ENCODE measurements at regions not wholly inside any gene's neighbourhood (a gene's known extent, or its start where the extent isn't known, plus 50 kb on each side); places are given as distances from the start of the nearest gene placed in this dataset.

- H3K9me2 ChIP-seq (replicated peaks; ENCODE audit: insufficient read depth, low read length): no peaks in the 10 kb centered on the region
- TF ChIP-seq CTCF (IDR thresholded peaks at IDR 0.05; ENCODE audit: insufficient read depth, low read length, poor library complexity, severe bottlenecking) (no peak), EZH2phosphoT487 (conservative IDR thresholded peaks at IDR 0.05; ENCODE audit: low read length) (no peak)
- H3F3A ChIP-seq (ENCODE audit: insufficient read depth): no peaks in the 10 kb centered on the region
- no peaks in the 10 kb centered on the region for H3K9me3 ChIP-seq (ENCODE audit: insufficient read depth, low read length)
- no peaks in the 10 kb centered on the region for H3K27me3 ChIP-seq (ENCODE audit: low read length)
- H4K20me1 ChIP-seq (ENCODE audit: low read depth, low read length): no peaks in the 10 kb centered on the region
- H3K4me3 ChIP-seq (ENCODE audit: insufficient read depth, low read length, poor library complexity, severe bottlenecking): no peak overlapping the region
- no peak overlapping the region for H3K9ac ChIP-seq (ENCODE audit: low read length)
- no peak overlapping the region for H3K4me2 ChIP-seq (ENCODE audit: low read depth, low read length, poor library complexity, severe bottlenecking)
- no peaks in the 10 kb centered on the region for H3K36me3 ChIP-seq (ENCODE audit: low read length)
- H2AFZ ChIP-seq (ENCODE audit: low read depth, low read length, severe bottlenecking): no peak overlapping the region
- no peaks in the 10 kb centered on the region for H3K79me2 ChIP-seq (ENCODE audit: insufficient read depth, low read length)
- H3K27ac ChIP-seq (ENCODE audit: low read depth, low read length): no peak overlapping the region
Observed at GRCh38 chr1:239322369-239322768, 64.0 kb upstream of the CHRM3 start.

- H3K27me3 ChIP-seq (ENCODE audit: low read length): no peaks in the 10 kb centered on the region
- H3K36me3 ChIP-seq (ENCODE audit: low read length): no peaks in the 10 kb centered on the region
- no peak overlapping the region for H3K27ac ChIP-seq (ENCODE audit: low read depth, low read length)
- H4K20me1 ChIP-seq (ENCODE audit: low read depth, low read length): no peaks in the 10 kb centered on the region
- TF ChIP-seq CTCF (IDR thresholded peaks at IDR 0.05; ENCODE audit: insufficient read depth, low read length, poor library complexity, severe bottlenecking) (no peak), EZH2phosphoT487 (conservative IDR thresholded peaks at IDR 0.05; ENCODE audit: low read length) (no peak)
- no peak overlapping the region for H3K4me2 ChIP-seq (ENCODE audit: low read depth, low read length, poor library complexity, severe bottlenecking)
- H3F3A ChIP-seq (ENCODE audit: insufficient read depth): no peaks in the 10 kb centered on the region
- H3K4me3 ChIP-seq (ENCODE audit: insufficient read depth, low read length, poor library complexity, severe bottlenecking): no peak overlapping the region
- H3K9me2 ChIP-seq (replicated peaks; ENCODE audit: insufficient read depth, low read length): no peaks in the 10 kb centered on the region
- no peak overlapping the region for H2AFZ ChIP-seq (ENCODE audit: low read depth, low read length, severe bottlenecking)
- no peaks in the 10 kb centered on the region for H3K9me3 ChIP-seq (ENCODE audit: insufficient read depth, low read length)
- H3K9ac ChIP-seq (ENCODE audit: low read length): no peak overlapping the region
- H3K79me2 ChIP-seq (ENCODE audit: insufficient read depth, low read length): no peaks in the 10 kb centered on the region
Observed at GRCh38 chr1:239321877-239322276, 64.5 kb upstream of the CHRM3 start.

GRCh38 chr1:239317948-239318347, 68.4 kb upstream of the CHRM3 start:
- no peaks in the 10 kb centered on the region for H3K9me3 ChIP-seq (ENCODE audit: insufficient read depth, low read length)
- no peaks in the 10 kb centered on the region for H4K20me1 ChIP-seq (ENCODE audit: low read depth, low read length)
- H3F3A ChIP-seq (ENCODE audit: insufficient read depth): no peaks in the 10 kb centered on the region
- no peak overlapping the region for H3K9ac ChIP-seq (ENCODE audit: low read length)
- no peak overlapping the region for H3K4me3 ChIP-seq (ENCODE audit: insufficient read depth, low read length, poor library complexity, severe bottlenecking)
- H3K79me2 ChIP-seq (ENCODE audit: insufficient read depth, low read length): no peaks in the 10 kb centered on the region
- TF ChIP-seq CTCF (IDR thresholded peaks at IDR 0.05; ENCODE audit: insufficient read depth, low read length, poor library complexity, severe bottlenecking) (no peak), EZH2phosphoT487 (conservative IDR thresholded peaks at IDR 0.05; ENCODE audit: low read length) (no peak)
- H3K27ac ChIP-seq (ENCODE audit: low read depth, low read length): no peak overlapping the region
- no peak overlapping the region for H3K4me2 ChIP-seq (ENCODE audit: low read depth, low read length, poor library complexity, severe bottlenecking)
- H2AFZ ChIP-seq (ENCODE audit: low read depth, low read length, severe bottlenecking): no peak overlapping the region
- H3K9me2 ChIP-seq (replicated peaks; ENCODE audit: insufficient read depth, low read length): no peaks in the 10 kb centered on the region
- no peaks in the 10 kb centered on the region for H3K36me3 ChIP-seq (ENCODE audit: low read length)
- H3K27me3 ChIP-seq (ENCODE audit: low read length): no peaks in the 10 kb centered on the region
